GM21529 (cell line): ENCODE measurements at regions not wholly inside any gene's neighbourhood (a gene's known extent, or its start where the extent isn't known, plus 50 kb on each side); places are given as distances from the start of the nearest gene placed in this dataset.
"Not testable (repeated sequence)": the region's sequence is repeated elsewhere in the genome, so short reads cannot be mapped to it uniquely, and the experiment has no call there.

Source experiments
- ATAC-seq: cut with Tn5 transposase; IDR thresholded peaks from one replicate; pipeline ENCODE4 v1.9.1; 2021; ENCODE audit not compliant: unreplicated experiment

DNA sequence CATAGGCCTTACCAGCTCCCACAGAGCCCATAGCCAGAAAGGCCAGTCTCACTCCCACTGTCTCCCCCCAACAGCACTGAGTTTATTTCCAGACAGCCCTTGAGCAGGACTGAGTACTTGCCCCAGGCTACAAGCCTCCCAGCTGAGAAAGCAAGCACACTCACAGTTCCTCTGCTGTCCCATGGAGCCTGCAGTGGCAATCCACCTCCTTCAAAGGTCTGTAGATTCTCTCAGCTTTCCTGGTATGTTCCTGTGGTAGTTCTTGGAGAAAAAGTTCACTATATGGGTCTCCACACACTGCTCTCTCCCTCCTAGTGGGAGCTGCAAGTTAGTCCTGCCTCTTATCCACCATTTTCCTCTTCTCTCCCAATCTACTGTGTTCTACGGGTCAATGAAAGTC is 728.7 kb downstream of the DIAPH3 start:
- no peak for ATAC-seq

GRCh38 chr13:59437544-59438301 is 726.0 kb downstream of the DIAPH3 start:
- no peak for ATAC-seq

DNA sequence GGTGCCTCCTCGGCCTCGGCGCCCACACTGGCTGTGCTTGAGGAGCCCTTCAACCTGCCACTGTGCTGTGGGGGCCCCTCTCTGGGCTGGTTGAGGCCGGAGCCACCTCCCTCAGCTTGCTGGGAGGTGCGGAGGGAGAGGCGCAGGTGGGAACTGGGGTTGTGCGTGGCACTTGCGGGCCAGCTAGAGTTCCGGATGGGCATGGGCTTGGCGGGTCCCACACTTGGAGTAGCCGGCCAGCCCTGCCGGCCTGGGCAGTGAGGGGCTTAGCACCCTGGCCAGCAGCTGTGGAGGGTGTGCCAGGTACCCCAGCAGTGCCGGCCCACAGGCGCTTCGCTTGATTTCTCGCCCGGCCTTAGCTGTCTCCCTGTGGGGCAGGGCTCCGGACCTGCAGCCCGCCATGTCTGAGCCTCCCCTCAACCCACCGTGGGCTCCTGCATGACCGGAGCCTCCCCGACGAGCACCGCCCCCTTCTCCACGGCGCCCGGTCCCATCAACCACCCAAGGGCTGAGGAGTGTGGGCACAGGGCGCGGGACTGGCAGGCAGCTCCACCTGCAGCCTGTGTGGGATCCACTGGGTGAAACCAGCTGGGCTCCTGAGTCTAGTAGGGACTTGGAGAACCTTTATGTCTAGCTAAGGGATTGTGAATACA is 723.8 kb downstream of the DIAPH3 start:
- ATAC-seq, result no peak

DNA sequence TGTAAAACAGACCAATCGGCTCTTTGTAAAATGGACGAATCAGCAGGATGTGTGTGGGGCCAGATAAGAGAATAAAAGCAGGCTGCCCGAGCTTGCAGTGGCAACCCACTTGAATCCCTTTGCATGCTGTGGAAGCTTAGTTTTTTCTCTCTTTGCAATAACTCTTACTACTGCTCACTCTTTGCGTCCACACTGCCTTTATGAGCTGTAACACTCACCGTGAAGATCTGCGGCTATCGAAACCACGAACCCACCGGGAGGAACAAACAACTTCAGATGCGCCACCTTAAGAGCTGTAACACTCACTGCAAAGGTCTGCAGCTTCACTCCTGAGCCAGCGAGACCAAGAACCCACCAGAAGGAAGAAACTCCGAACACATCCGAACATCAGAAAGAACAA is 722.7 kb downstream of the DIAPH3 start:
- ATAC-seq, result not testable (repeated sequence)

- ATAC-seq, result no peak
Measured at GRCh38 chr13:59441596-59442280, 722.0 kb downstream of the DIAPH3 start.

DNA sequence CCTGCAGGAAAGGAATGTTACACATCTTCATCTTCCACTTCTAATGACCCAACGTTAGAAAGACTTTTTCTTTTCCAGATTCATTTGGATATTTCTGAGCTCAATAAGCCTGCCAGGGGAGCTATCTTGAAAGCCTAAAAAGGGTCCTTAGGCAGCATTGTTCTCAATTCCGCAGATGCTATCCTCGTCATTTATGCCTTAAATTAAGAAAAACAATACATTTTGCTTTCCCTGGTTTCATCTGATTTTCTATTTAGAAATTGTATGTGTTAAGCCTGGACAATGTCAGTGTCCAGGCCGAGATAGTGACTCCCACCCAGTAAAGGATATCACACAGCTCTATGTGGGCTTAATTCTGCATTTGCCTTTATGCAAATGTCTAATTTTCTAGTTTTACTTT is 721.3 kb downstream of the DIAPH3 start:
- no peak for ATAC-seq

DNA sequence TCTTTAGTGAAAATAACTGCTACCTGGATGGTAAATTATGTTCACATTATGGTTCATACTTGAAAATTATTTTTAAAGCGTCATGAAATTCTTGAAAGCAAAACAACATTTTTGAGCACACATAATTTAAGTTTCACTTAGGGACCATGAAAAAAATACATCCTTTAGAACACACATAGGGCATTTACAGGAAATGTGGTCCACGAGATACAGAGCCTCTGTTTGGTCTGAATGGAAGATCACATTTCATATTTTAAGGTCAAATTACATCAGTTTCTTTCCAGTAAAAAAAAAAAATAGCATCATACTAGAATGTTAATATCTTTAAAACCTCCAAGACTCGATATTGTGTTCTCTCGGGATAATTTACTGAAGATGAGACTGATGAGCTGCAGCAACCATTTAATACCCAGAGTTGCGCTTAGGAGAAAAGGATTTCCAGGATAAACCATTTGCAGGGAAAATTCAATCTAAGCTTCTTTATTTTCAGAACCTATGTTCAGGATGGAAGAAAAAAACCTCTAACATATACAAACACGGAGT is 720.7 kb downstream of the DIAPH3 start:
- ATAC-seq, result no peak

DNA sequence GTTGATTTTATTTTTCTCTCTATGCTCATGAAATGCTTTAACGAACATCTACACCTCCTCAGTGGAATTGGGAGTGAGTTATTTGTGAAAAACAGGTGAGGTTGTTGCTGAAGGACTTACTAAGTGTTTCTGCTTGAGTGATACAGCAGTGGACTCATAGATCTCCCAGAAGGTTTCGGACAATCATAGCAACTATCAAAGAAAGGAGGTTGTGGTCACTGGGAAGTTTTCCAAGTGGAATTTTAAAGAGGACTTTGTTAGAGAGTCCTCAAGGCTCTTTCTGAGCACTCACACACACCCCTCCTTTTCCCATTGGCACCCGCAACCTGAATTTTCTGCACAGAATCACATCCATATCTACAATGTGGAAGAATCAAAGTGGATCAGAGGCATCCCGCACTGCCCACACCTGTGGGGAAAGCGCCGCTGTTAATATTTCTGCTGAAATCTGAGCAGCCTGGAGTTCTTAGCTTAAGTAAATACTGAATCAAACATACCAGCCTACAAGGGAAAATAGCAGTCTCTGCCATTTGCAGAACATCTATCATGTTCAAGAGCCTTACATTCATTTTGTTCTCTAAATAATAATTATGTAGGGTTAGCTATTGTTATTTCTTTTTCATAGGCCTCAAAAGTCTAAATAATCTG is 719.4 kb downstream of the DIAPH3 start:
- ATAC-seq, result no peak

DNA sequence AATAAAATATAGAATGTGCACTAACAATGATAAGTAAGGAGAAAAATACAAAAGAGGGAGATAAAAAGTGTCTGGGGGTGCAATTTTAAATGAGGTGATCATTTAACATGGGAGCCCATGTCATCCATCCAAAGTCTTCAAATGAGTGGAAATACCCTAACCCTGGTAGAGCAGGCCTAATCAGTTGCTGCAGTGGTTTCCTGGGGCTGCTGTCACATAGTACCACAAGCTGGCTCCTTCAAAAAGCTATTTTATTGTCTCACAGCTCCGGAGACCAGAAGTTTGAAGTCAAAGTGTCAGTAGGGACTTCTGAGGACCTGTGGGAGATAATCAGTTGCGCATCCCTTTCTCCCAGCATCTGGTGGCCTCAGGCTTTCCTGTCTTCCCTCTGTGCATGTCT is 717.9 kb downstream of the DIAPH3 start:
- no peak for ATAC-seq

DNA sequence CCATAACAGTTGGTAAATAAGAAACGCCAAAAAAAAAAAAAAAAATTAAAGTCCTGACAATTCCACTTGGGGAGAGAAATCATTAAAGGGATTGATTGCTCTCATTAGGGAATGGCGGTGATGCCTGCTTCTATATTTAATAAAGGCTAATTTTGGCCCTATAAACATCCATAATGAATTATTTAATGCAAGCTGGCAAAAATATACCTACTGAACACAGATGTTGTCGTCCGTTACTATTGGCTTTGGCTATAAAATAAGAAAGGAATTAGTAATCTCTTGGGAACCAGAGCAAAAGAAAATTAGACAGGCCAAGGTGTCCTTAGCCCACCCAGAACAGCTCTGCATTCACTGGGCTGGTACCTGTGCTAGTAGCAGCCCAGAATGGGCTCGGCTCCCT is 717.3 kb downstream of the DIAPH3 start:
- no peak for ATAC-seq

GRCh38 chr13:59447031-59447430 is 716.7 kb downstream of the DIAPH3 start:
- no peak for ATAC-seq

DNA sequence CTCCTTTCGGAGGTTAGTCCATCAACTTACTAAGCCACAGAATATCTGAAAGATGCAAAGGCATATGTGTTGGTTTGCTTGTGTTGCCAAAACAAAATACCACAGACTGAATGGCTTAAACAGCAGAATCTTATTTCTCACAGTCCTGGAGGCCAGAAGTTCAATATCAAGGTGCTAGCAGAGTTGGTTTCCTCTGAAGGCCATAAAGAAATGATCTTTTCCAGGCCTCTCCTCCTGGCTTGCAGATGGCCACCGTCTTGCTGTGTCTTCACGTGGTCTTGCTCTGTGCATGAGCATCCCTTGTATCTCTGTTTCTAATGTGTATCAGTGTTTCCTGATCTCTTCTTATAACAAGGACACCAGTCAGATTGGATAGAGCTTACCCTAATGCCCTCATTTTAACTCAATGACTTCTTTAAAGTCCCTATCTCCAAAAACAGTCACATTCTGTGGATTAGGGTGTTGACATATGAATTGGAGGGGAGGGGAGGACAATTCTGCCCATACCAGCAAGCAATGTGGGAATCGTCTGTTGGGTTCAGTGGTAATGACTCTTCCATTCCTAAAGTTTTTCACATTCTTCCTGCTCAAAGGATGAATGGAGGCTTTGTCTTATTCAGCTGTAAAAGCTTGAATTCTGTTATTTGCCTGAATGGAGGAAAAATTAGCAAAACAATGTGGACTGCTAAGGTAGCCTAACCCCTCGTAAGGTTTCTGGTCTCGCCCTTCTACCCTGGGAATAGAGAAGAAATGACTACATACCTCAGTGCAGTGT is 715.7 kb downstream of the DIAPH3 start:
- ATAC-seq, result no peak

DNA sequence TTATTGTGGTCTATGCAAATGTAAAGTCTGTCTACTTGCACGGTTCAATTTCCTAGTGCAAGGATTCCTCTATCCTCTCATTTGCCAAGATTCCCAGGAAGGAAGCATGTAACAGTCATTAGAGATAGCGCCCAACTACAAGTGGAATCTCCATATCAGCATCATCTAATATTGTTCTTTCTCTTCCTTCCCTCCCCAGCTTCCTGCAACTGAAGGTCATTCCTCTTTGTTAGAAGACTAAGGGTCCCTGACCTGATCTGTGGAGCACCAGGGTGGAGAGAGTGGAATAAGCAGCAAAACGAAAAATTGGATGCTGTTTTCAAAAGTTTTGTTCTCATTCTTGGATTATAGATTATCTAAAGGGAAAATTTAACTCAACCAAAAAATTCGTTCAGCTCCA is 714.0 kb downstream of the DIAPH3 start:
- ATAC-seq, result no peak

DNA sequence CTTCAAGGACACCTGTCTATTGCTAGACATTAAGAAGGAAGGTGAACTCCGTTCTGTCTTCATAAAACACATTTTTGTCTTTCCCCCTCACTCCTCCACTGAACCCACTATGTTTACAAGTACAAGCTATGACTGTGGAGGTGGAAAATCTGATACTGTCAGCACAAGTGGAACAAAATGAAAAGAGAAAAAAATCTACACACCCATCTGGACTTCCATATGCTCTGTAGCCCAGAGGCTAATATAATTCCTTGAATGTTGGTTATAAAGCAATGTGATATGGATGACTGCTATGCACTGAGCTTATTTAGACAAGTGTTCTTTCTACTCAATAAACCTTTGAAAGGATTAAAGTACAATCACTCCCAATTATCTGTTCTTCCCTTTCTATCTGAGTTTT is 713.5 kb downstream of the DIAPH3 start:
- no peak for ATAC-seq

DNA sequence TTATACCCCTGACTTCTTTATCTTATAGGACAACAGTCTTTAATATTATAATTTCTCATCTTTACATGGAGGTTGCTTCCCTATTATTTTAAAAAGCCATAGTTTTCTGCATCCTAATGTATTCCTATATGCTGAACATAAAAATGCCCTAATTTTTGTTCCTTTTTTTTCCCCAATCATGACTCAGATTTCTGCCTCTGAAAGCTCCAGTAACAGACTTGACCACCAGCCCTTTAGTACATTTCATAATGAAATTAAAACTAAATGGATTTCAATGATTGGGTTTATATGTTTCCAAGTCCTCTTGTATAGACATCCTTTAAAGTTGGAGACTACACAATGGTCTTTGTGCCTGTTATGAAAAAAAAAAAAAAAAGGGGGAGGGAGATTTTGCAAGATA is 712.5 kb downstream of the DIAPH3 start:
- no peak for ATAC-seq

DNA sequence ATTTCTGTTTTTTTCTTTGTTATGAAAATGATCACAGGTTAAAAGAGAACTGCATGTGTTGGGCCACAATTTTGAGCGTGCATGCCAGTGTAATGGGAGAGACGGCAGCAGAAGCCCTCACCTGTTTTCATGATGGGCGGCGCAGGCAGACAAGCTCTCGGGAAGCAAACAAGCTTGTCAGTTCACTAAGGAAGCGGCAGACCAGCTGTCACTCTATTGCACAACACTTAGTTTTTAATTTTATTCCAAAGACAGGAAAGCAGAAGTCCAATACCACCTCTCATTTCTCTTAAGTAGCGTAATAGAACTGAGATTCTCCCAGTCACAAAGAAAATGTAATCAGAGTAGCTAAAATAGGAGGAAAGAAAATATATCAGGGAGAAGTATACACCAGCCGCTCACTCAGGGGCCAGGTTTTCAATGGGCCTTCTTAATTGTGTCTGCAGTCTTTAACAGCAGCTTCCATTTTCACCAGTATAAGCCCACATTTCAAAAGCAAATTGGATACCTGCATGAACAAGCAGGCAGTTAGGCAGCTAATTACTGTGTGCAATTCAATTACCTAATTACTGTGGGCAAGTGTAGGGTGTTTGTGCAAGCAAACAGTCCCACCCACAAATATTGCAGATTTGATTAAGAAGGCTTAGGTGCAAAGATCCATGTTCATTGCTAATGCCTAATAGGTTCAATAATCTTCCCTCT is 711.4 kb downstream of the DIAPH3 start:
- no peak for ATAC-seq

- no peak for ATAC-seq
Measured at GRCh38 chr13:59458908-59459579, 704.7 kb downstream of the DIAPH3 start.

GRCh38 chr13:59459972-59460371 is 703.8 kb downstream of the DIAPH3 start:
- ATAC-seq, result no peak

GRCh38 chr13:59461411-59461810 is 702.3 kb downstream of the DIAPH3 start:
- ATAC-seq, result no peak
